ENCODE measurements at regions not wholly inside any gene's neighbourhood (a gene's known extent, or its start where the extent isn't known, plus 50 kb on each side); places are given as distances from the start of the nearest gene placed in this dataset.
A peak's percentile ranks its signal among the peaks of the same experiment; 100 is the strongest.
"Not testable (repeated sequence)": the region's sequence is repeated elsewhere in the genome, so short reads cannot be mapped to it uniquely, and the experiment has no call there.

DNA sequence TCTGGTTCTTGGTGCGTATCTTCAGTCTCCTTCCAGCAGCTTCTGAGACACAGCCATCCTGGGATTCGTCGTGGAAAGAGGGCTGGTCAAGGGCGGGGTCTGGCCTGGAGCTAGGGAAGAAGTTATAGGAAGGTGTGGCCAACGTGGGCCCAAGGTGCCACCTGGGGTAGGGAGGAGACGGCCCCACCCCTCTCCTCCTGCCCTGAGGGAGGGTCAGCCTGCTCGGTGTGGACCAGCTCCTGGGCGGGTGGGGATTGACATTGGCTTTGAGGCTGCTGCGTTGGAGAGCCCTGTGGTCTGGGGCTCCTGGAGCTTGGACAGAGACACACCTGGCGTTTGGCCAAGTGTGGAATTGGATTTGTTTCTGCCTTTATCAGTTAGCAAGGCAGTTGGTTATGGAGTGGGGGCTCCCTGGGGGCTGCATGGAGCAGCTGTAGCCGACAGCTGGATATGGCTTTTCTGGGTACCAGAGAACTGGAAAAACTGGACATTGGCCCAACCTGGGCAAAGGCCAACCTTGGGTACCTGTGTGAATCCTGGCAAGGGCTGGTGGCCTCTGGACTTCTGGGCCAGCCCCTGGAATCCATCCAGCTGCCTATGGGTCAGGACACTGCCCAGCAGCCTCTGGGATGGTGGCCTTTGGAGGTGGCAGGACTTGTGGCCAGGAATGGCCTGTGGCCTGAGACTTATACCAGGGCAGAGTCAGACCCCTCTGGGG, 75.7 kb upstream of the PPP1R26 start:
- DNase-seq (ENCODE audit: low read depth in 2 of 2) = no peak

DNA sequence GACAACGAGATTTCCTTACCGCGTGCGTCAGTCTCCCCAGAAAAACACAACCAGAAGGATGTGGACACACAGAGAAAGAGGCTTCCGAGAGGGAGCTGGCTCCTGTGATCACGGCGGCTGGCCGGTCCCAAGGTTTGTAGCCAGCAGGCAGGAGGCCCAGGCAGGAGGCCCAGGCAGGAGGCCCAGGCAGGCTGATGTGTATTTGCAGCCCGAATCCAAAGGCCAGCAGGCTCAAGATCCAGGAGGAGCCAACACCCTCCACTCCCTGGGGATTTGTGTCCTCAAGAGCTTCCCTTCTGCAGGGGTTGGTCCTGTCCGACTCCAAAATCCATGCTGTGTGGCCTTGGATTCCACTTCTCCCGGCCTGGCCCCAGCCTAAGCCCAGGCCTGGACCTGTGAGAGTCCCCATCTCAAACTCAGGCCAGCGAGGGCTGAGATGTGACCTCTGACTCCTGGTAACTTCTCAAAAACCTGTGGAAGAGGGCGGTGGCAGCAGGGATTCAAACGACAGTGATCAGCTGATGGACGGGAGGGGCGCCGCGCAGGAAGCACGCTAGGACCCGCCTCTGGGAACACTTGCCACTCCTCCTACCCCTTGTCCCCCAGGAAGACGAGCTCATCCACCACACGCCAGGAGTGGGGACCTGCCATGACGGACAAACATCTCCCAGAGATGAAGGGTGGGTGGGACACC, 75.0 kb upstream of the PPP1R26 start:
- no peak for DNase-seq (ENCODE audit: low read depth in 2 of 2)

DNA sequence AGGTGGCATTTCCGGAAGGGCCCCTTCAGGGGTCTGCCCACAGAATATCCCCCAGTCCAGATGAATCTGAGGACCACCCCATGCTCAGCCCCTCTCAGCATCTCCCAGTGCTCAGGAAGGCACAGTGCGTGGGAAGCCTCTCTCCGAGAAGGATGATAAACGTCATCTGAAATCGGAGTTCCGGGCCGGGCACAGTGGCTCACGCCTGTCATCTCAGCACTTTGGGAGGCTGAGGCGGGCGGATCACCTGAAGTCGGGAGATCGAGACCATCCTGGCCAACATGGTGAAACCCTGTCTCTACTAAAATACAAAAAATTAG, 74.5 kb upstream of the PPP1R26 start:
- not testable (repeated sequence) for DNase-seq (ENCODE audit: low read depth in 2 of 2)

DNA sequence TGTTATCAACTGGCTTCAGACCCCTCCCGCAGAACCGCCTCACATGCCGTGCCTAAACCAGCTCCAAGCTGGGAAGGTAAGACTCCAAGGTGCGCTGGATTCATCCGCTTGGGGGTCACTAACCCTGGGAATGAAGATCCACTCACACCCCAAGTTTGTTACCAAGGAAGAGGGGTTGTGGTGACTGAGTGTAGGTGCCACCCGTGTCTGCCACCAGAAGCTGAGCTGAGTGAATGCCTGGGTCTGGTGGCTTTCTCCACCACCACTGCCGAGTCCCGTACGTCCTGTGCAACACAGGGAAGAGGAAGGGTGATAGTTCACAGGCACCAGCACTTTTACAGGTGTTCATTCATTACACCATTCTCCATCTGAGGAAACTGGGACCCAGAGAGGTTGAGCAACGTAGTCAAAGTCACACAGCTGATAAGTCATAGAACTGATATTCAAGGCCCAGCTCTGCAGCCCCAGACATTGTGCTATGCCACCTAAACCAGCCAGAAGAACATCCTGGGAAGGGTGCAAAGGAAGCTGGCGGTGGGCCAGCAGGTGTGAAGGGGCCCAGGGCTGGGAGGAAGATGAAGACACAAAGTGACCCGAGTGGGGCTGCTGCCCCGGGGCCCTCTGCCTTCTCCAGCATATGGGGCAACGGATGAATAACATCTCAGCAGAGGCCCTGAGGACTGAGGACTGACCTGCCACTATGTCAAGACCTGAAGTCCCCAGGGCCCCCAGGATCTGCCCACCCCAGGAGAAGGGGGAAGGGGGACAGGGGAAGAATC, 70.9 kb upstream of the PPP1R26 start:
- no peak for DNase-seq (ENCODE audit: low read depth in 2 of 2)

DNA sequence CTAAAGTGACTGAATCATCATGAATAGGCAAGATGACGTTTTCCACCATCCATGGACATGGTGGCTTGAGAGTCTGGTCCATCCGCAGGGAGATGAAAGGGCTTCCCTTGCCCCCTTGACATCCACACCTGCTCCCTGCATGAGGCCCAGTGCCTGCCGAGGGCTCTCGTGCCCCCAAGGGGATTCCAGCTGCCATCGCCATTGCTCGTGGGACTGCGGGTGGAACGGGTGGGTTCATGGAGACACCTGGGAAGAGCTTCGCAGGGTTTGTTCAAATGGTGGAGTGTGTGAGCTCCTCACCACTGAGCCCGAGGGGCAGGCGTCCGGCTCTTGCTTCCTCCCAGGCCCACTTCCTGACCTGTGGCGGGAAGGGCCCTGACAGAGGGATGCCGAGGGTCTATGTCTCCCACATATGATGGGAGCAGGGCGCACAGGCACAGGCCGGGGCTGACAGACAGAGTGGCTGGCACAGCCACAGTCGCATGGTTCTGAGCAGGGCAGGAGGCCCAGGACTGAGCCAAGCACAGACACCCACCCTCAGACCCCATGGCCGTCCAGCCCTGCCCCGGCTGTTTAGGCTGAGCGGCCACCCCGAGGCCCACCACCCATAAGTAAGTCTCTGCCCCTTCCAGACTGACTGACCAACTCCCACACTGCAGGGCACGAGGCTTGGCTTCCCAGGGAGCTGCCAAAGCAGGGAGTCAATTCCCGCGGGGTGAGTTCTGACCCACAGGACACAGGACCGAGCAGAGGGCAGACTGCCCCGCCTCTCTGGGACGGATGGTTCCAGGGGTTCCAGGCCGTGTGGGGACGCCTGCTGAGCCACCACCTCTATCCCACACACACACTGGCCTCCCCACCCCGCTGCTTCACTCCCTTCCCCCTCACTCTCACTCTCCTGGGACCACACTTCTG, 70.0 kb upstream of the PPP1R26 start:
- DNase-seq (ENCODE audit: low read depth in 2 of 2) = no peak

DNA sequence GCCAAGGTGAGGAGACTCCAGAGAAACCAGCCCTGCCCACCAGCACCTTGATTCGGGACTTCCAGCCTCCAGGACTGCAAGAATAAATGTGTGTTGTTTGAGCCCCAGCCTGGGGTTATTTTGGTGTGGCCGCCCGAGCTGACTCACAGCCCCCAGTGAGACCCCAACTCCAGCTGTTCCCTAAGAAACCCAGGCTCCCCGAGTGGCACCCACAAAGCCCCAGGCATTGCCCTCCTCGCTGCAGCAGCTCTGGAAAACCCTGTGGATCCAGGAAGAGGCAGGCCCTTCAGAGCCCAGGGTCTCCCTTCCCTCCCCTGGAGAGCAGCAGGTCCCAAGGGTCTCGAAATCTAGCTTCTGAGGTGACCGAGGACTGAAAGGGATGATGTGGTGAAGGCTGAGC, 69.2 kb upstream of the PPP1R26 start:
- no peak for DNase-seq (ENCODE audit: low read depth in 2 of 2)

DNA sequence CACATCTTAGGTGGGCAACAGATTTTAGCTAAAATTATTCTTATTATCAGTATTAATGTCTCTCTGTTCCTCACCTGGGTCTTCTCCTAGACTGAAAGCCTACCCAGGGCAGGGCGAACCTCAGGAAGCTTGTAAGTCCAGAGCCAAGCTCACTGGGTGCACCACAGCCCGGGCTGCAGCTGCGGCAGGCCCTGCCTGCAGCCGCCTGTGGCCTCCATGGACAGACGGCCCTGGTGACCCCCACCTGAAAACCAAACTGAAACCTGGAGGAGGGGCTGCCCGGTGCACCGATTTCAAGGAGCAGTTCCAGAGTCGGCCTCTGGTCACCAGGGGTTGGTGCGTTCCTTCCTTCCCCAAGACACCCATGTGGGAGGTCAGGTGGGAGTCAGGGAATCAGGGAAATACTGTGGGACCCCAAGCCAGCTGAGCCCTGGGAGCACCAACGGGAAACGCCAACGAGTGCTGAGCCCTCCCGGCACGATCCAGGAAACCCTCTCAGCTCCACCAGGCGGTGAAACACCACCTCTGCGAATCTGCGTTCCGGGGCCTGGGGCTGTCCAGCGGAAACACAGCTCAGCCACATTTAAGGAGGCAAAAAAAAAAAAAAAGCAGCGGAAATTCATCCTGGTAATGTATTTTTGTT, 68.6 kb upstream of the PPP1R26 start:
- DNase-seq (ENCODE audit: low read depth in 2 of 2) = no peak

DNA sequence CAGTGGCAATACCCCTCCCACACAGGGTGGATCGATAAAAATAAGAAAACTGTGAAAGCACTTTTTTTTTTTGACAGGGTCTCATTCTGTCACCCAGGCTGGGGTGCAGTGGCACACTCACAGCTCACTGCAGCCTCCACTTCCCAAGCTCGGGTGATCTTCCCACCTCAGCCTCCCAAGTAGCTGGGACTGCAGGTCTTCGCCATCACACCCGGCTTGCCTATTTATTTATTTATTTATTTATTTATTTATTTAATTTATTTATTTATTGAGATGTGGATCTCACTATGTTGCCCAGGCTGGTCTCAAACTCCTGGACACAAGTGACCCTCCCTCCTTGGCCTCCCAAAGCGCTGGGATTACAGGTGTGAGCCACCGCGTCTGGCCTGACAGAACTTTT, 68.0 kb upstream of the PPP1R26 start:
- not testable (repeated sequence) for DNase-seq (ENCODE audit: low read depth in 2 of 2)

DNA sequence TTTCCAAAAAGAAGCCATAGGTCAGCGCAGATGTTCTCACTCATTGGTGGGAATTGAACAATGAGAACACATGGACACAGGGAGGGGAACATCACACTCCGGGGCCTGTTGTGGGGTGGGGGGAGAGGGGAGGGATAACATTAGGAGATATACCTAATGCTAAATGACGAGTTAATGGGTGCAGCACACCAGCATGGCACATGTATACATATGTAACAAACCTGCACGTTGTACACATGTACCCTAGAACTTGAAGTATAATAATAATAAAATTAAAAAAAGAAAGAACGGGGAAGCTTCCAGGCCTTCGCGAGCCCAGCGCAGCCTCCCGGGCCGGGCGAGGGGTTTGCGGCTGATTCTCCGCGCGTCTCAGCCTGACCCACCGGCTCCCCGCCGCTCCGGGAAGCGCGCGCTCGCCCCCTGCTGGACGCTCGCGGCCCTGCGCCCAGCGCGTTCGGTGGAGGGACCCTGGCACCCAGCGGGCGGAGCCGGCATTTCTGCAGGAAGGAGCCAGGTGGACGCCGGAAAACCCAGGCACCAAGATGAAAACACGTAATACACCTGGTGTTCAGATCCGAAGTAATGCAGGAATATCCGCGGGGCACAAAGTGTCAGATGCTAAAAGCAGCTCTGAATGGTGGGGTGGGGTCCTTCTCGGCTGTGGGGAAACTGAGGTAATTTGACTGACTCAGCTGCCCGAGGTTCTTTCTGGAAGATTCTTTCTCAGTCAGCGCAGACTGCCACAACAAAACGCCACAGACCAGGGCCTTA, 67.1 kb upstream of the PPP1R26 start:
- peak; percentile 27 to 53 for DNase-seq (ENCODE audit: low read depth in 2 of 2)

DNA sequence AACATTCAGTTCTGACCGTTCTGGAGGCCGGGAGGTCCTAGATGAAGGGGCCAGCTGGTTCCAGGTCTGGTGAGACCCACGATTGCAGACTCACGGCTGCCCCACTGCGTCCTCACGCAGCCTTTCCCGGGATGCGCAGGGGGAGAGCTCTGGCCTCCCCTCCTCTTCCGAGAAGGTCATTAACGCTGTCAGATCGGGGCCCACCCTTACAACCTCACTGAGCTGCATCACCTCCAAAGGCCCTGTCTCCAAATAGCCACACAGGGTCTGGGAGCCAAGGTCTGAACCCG, 66.6 kb upstream of the PPP1R26 start:
- no peak for DNase-seq (ENCODE audit: low read depth in 2 of 2)

DNA sequence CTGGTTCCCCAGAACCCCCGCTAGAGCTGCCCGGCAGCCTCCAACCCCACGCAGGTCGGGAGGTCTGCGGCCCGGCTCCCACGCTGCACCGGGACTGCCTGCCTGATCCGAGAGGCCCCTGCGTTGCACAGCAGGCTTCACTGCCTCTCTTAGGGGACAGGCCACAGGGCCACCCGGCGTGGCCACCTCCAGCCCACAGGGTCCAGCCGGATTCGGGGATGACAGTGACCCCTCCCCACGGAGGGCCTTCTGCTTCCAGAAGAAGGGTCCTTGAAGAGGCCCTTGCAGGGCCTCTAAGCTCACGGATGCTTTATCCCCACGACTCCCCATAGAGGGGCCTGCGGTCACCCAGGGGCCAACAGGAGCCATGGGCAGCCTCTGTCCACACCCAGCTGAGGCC, 66.1 kb upstream of the PPP1R26 start:
- no peak for DNase-seq (ENCODE audit: low read depth in 2 of 2)

DNA sequence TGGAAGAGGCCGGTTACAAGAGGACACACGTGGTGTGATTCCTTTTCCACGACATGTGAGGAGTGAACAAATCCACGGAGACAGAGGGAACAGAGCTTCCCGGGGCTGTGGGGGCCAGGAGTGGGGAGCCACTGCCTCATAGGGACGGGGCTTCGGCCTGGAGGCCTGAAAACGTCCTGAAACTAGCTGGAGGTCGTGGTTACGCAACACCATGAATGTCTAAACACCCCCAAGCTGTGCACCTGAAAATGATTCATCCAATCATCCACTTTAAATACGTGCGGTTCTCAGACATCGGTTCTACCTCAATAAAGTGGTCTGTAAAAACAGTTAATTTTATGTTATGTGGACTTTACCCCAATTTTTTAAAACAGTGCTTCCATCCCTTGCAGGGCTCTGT, 65.3 kb upstream of the PPP1R26 start:
- no peak for DNase-seq (ENCODE audit: low read depth in 2 of 2)

DNA sequence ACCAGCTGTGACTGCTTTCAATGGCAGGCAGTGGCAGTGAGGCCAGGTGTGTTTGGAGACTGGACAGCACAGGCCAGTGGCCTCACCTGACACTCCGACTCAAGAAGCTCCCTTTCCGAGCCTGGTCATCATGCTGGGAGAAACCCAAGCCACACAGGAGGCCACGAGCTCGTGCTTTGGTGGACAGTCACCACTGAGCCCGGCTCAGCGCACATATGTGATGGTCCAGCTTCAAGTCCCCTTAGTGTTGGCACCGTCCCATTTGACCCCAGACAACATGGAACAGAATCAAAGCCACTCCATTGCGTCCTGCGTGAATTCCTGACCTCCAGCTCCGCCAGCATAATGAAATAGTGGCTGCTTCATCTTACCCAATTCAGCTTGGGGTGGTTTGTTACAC, 64.0 kb upstream of the PPP1R26 start:
- DNase-seq (ENCODE audit: low read depth in 2 of 2) = no peak

DNA sequence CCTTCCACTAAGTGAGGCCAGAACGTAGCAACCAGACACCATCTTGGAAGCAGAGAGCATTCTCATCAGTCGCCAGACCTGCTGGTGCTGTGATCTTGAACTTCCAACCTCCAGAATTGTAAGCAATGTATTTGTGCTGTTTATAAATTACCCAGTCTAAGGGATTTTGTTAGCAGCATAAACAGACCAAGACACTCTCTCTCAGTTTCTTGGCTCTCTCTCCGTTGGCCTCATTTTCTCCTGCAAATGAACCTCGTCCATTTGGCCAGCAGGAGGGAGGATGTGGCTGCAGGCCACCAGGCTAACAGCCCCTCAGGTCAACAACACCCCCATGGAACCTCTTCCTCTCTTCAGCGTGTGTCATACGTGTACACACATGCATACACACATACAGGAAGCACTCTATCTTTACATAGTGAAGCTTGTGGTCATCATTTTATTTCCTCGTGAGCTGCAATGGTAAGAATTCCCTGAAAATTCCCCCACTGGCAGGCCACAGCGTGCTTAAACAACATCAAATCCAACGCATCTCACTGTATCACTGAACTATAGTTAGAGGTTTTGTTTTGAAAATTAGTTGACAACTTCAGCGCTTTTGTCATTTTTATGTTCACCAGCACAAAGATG, 62.8 kb upstream of the PPP1R26 start:
- DNase-seq (ENCODE audit: low read depth in 2 of 2) = no peak

DNA sequence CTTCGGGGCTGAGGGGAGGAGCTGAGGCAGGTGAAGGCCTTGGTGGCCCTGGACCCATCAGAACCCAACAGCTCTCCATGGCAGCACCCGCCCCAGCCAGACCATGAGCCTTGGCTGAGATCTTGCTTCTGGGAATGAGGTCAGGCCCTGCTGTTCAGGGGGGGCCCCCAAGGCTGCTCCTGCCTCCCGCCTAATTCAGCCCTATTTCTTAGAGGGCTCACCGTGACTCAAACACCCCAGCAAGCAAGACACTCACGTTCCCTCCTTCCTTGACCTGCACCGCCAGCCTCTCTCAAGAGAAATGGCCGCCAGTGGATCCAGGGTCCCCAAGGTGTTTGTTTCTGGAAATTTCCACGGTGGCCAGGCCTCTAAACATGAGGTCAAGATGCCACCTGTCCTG, 61.4 kb upstream of the PPP1R26 start:
- no peak for DNase-seq (ENCODE audit: low read depth in 2 of 2)

DNA sequence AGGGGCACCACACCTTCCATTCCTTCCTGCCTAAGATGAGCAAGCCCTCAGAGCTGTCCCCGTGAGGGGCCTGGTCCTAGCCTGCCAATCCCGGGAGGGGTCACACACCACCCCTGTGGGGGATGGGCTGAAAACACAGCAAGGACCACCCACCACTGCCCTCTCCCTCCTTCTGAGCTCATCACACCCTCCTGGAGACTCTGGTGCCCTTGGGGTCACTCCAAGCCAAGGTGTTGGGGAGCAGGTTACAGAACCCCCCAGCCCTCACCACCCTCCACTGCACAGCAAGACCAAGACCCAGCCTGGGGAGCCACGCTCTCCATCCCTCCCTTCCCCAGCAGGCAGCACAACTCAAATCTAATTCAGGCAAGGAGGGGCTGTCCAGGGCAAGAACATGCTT, 60.5 kb upstream of the PPP1R26 start:
- DNase-seq (ENCODE audit: low read depth in 2 of 2) = no peak

DNA sequence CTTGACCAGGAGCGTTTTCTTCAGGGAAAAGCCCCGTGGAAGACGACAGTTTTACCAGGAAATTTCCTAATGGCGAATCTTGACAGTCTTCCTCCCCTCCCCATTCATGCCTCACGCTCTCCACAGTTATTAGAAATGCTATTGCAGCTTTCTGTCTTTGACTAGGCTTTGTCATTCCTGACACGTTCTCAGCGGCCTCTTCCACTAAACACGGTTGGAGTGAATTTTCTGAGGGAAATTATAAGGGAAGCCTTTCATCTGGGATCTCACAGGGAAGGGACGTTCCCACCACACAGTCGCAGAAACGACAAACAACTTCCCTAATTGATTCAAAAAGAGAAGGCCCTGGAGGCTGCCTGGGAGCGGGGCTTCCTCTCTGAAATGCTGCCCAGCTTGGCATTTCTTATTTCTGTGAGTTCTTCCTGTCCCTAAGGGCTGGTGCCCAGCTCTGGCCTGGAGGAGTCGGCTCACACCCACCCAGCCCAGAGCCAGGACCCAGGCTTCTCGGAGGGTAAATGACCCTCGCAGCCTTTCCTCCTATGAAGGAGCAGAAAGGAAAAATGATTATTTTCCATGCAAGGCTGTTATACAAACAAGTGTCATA, 57.1 kb upstream of the PPP1R26 start:
- no peak for DNase-seq (ENCODE audit: low read depth in 2 of 2)

DNA sequence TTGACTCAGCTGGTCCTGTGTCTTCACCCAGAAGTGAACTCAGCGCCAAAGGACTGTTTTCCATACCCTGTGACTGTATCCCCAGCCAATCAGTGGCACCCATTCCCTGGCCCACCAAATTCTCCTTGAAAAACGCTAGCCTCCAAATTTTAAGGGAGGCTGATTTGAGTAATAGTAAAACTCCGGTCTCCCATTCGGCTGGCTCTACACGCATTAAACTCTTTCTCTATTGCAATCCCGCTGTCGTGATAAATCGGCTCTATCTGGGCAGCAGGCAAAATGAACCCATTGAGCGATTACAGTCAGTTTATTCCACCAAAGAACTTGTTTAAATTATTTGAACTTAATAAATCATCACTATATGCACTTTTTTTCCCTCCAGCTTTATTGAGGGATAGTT, 55.9 kb upstream of the PPP1R26 start:
- DNase-seq (ENCODE audit: low read depth in 2 of 2) = no peak

All from stimulated activated CD4-positive, alpha-beta T cell treated with anti-CD3 and anti-CD28 coated beads, Interleukin-1b, Interleukin-23, amount 100 ng/mL, for 1 hour (primary cell).